ENCODE measurements at regions not wholly inside any gene's neighbourhood (a gene's known extent, or its start where the extent isn't known, plus 50 kb on each side); places are given as distances from the start of the nearest gene placed in this dataset.

DNA sequence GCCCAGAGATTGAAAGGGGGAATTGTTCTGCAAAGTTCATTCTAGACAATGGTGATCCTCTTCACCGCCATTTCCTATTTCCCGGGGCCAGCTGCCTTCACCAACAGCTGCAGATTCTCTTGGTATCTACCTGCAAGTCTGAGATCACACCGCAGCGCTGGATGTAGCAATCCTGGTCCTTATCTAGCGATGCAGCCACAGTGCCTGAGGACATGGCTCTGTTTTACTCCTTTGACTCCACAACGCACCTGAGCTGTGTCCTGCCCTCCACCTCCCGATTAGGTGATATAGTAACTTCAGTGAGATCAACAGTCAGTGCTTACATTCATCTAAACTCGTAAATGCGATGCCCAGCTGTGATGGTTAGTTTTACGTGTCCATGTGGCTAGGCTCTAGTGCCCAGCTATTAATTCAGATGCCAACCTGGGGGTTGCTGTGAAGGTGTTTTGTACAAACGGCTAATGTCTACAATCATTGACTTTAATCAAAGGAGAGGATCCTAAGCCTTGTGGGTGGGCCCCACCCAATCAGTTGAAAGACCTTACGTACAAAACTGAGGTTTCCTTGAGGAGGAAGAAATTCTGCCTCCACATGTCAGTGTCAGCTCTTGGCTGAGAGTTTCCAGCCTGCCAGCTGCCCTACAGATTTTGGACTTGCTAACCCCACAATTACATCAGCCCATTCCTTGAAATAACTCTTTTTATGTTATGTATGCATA is 189.8 kb downstream of the SH3BP4 start:
- TF ChIP-seq, protein P1, sequence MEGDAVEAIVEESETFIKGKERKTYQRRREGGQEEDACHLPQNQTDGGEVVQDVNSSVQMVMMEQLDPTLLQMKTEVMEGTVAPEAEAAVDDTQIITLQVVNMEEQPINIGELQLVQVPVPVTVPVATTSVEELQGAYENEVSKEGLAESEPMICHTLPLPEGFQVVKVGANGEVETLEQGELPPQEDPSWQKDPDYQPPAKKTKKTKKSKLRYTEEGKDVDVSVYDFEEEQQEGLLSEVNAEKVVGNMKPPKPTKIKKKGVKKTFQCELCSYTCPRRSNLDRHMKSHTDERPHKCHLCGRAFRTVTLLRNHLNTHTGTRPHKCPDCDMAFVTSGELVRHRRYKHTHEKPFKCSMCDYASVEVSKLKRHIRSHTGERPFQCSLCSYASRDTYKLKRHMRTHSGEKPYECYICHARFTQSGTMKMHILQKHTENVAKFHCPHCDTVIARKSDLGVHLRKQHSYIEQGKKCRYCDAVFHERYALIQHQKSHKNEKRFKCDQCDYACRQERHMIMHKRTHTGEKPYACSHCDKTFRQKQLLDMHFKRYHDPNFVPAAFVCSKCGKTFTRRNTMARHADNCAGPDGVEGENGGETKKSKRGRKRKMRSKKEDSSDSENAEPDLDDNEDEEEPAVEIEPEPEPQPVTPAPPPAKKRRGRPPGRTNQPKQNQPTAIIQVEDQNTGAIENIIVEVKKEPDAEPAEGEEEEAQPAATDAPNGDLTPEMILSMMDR (IDR thresholded peaks at IDR 0.05; ENCODE audit: extremely low read depth, missing control alignments), result no peak
- DNase-seq (ENCODE audit: low spot score), result no peak

DNA sequence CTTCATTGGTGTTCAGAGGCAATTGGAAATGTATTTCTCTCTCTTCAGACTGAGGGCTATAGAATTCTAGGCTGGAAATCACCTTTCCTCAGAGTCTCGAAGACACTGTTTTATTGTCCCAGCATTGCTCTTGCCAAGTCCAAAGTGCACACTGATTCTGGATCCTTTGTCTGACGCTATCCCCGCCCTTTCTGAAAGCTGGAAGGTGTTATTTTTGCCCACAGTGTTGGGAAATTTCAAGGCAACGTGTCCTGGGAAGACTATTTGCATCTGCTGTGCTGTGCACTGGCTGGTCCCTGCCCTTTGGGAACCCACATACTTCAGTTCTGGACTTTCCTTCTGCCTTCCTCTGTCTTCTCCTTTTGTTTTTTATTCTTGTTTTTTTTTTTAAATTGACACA is 190.8 kb downstream of the SH3BP4 start:
- TF ChIP-seq, protein P1 (IDR thresholded peaks at IDR 0.05; ENCODE audit: extremely low read depth, missing control alignments), result no peak
- DNase-seq (ENCODE audit: low spot score), result no peak

DNA sequence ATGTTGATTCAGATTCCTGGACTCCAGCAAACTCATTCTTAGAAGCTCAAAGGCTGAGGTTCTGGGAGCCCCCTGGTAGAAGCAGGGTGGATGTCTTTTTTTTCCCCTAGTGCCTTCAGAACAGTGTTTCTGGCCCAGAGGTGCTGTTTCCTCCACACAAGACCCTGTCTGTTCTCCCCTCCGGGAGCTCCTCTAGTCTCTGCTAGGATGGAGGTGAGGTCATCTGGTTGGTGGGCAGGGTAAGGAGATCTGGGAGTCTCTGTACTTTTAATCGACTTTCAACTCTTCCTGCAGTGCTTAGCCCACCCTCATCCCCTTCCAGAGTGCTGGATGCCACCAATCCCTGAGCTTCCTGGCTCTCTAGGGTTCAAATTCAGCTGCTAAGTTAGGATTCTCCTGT is 192.0 kb downstream of the SH3BP4 start:
- TF ChIP-seq, protein P1 (IDR thresholded peaks at IDR 0.05; ENCODE audit: extremely low read depth, missing control alignments), result no peak
- no peak for DNase-seq (ENCODE audit: low spot score)

GRCh38 chr2:235144291-235144690 is 192.5 kb downstream of the SH3BP4 start:
- no peak for DNase-seq (ENCODE audit: low spot score)
- TF ChIP-seq, protein P1 (IDR thresholded peaks at IDR 0.05; ENCODE audit: extremely low read depth, missing control alignments), result no peak

- DNase-seq (ENCODE audit: low spot score), result no peak
- TF ChIP-seq, protein P1 (IDR thresholded peaks at IDR 0.05; ENCODE audit: extremely low read depth, missing control alignments), result no peak
Observed at GRCh38 chr2:235146206-235146605, 194.4 kb downstream of the SH3BP4 start.

- DNase-seq (ENCODE audit: low spot score), result no peak
- TF ChIP-seq, protein P1 (IDR thresholded peaks at IDR 0.05; ENCODE audit: extremely low read depth, missing control alignments), result no peak
Observed at GRCh38 chr2:235146871-235147565, 195.2 kb downstream of the SH3BP4 start.
